ENCODE measurements at regions not wholly inside any gene's neighbourhood (a gene's known extent, or its start where the extent isn't known, plus 50 kb on each side); places are given as distances from the start of the nearest gene placed in this dataset.

DNA sequence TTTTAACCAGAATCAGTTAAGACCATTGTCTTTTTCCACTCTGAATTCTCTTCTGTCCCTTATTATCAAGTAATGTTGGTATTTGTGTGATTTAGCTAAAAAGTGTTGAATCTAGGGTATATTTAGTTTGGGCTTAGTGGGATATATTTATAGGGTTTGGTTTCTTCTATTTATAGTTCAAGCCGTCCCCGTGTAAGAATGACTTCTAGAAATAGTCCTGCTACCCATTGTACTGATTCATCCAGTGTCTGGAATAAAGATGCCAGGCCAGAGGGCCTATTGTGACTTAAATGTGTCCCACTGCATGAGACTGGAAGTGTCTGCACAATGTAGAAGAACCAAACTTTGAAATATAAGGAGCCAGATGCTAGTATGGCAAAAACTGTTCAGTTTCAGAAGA lies 364.8 kb downstream of the TNS1 start:
- no peaks in the 10 kb centered on the region for H3K4me1 Mint-ChIP-seq
- no peaks in the 10 kb centered on the region for H3K27me3 Mint-ChIP-seq
- ATAC-seq: no peak
- no peak overlapping the region for H3K4me3 Mint-ChIP-seq
- DNase-seq: no peak
- no peak overlapping the region for H3K27ac Mint-ChIP-seq
- H3K36me3 Mint-ChIP-seq (ENCODE audit: low read depth): peaks cover 3% of the 10 kb centered on the region
- no peaks in the 10 kb centered on the region for H3K9me3 ChIP-seq (ENCODE audit: control insufficient read depth, low read length, poor library complexity, severe bottlenecking)

DNA sequence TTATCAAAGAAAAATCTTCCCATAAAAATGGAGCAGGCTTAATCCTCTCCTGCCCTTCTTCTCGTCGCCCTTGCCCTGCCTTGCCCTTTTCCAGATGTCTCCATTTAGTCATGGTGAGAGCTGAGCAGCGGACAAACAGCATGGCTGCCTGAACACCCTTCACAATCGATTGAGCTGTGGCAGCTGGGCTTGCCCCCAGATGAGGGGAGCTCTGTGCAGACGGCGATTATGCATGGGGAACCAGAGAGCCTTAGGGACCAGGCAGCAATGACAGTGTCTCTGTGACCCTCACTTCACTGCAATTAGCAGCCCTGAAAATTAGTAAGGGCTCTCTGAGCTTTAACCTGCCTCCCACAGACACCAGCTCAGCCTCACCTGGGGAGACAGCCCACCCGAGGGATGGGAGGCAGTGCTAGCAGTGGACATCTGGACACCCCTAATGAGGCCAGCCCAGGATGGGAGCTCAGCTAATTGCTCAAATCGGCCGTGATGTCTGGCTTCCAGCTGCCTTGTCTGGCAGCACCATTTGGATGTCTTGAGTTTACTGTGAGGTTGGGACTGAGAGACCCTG lies 365.7 kb downstream of the TNS1 start:
- Mint-ChIP-seq H3K27me3 (no peaks in the 10 kb centered on the region), H3K36me3 (ENCODE audit: low read depth) (peaks cover 3% of the 10 kb centered on the region), H3K4me1 (no peaks in the 10 kb centered on the region), H3K27ac (no peak overlapping the region), H3K4me3 (no peak overlapping the region)
- no peak for ATAC-seq
- DNase-seq: no peak
- H3K9me3 ChIP-seq (ENCODE audit: control insufficient read depth, low read length, poor library complexity, severe bottlenecking): no peaks in the 10 kb centered on the region

DNA sequence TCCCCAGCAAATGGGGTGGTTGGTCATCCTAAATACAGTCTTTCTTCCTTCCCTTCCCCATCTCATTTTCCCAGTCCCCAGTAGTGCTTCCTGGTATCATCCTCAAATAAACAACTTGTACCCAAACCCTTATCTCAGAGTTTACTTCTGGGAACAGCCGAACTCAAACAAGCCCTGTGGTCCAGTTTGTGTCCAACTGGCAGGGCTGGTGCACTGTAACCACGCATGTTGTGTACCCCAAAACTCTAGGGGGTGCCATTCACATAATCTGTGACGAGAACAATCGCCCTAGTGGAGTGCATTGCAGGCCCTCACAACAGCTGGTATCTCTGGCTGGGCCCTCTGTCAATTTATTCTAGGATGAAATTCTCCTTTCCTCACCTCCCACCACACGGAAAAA lies 366.2 kb downstream of the TNS1 start:
- Mint-ChIP-seq H3K27me3 (no peaks in the 10 kb centered on the region), H3K36me3 (ENCODE audit: low read depth) (peaks cover 3% of the 10 kb centered on the region), H3K27ac (no peak overlapping the region), H3K4me1 (no peaks in the 10 kb centered on the region), H3K4me3 (no peak overlapping the region)
- no peaks in the 10 kb centered on the region for H3K9me3 ChIP-seq (ENCODE audit: control insufficient read depth, low read length, poor library complexity, severe bottlenecking)
- DNase-seq (no peak), ATAC-seq (no peak)

DNA sequence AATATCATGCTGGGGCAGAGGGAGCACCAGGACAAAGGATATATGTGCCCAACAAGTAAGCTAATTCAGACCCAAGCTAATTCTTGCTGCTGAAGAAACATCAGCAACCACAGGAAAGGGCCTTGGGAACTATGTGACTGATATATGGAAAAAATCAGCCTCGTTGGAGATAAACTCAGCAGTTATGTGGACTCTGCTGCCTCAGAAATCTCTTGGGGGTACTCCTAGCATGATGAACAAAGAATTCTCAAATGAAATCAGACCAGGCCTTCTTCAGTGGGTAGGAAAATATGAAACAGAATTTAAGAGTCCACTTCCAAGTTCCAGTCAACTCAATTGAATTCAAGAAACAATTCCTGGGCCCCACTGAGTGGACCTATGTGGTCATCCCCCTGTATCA lies 367.9 kb downstream of the TNS1 start:
- H3K9me3 ChIP-seq (ENCODE audit: control insufficient read depth, low read length, poor library complexity, severe bottlenecking): no peaks in the 10 kb centered on the region
- H3K27ac Mint-ChIP-seq: no peak overlapping the region
- DNase-seq (no peak), ATAC-seq (no peak)
- peaks cover 3% of the 10 kb centered on the region for H3K36me3 Mint-ChIP-seq (ENCODE audit: low read depth)
- H3K4me3 Mint-ChIP-seq: no peak overlapping the region
- H3K4me1 Mint-ChIP-seq: no peaks in the 10 kb centered on the region
- no peaks in the 10 kb centered on the region for H3K27me3 Mint-ChIP-seq

DNA sequence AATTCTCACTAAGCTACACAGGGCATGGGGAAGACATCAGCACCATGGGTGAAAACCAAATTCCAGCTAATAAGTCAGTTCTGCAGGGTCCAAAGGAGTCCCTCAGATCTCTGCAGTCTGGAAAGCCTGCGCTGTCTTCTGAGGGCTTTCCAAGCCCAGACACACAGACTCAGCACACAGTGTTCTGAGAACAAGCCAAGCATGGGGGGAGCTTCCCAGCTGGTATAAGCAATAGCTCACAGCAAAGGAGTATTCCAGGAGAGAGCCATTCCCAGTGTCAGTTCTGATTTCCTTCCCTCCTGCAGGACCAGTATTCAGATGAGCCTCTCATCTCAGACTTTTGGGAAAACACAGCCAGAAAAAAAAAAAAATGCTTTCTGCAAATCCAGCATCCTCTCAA lies 370.8 kb downstream of the TNS1 start:
- no peaks in the 10 kb centered on the region for H3K27me3 Mint-ChIP-seq
- H3K36me3 Mint-ChIP-seq (ENCODE audit: low read depth): peaks cover 6% of the 10 kb centered on the region
- H3K4me1 Mint-ChIP-seq: no peaks in the 10 kb centered on the region
- no peaks in the 10 kb centered on the region for H3K9me3 ChIP-seq (ENCODE audit: control insufficient read depth, low read length, poor library complexity, severe bottlenecking)
- no peak overlapping the region for H3K4me3 Mint-ChIP-seq
- no peak overlapping the region for H3K27ac Mint-ChIP-seq
- DNase-seq (no peak), ATAC-seq (no peak)

DNA sequence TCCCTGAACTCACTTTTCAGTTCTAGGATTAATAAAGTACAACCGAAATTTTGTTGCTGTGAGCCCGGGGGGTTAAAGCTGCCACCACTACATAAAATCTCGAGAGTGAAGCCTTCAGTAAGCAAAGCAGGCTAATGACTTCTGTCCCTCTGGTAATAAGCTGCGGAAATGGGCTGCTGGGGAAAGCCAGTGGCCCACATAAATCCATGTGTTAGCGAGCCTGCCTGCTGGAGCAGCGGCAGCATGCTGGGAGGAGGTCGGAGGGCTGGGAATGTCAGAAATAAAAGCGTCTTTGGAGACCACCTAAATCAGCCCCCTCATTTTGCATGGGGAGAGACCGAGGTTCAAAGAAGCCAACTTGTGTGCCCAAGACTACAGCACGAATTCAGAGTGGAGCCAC lies 371.7 kb downstream of the TNS1 start:
- Mint-ChIP-seq H3K27me3 (no peaks in the 10 kb centered on the region), H3K36me3 (ENCODE audit: low read depth) (peaks cover 6% of the 10 kb centered on the region), H3K27ac (no peak overlapping the region), H3K4me1 (no peaks in the 10 kb centered on the region), H3K4me3 (no peak overlapping the region)
- DNase-seq (no peak), ATAC-seq (no peak)
- H3K9me3 ChIP-seq (ENCODE audit: control insufficient read depth, low read length, poor library complexity, severe bottlenecking): no peaks in the 10 kb centered on the region

DNA sequence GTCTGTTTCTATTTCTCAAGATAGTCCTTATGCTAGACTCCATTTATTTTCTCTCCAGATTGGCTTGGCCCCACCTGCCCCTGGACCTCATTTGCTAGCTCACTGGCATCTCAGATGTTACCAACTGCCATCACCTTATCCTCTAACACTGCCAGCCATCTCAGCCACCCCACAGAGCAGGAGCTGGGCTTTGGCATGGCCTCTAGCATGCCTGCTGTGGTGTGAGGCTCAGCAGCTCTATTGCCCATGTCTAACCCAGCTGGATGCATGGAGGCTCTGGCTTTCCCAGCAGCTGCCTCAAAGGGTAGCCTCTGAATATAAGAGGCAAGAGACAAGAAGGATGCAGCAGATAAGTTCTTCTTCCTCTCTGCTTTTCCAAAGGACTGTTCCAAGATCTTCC lies 373.4 kb downstream of the TNS1 start:
- DNase-seq (no peak), ATAC-seq (no peak)
- Mint-ChIP-seq H3K27ac (no peak overlapping the region), H3K4me3 (no peak overlapping the region), H3K36me3 (ENCODE audit: low read depth) (peaks cover 5% of the 10 kb centered on the region), H3K27me3 (no peaks in the 10 kb centered on the region), H3K4me1 (no peaks in the 10 kb centered on the region)
- no peaks in the 10 kb centered on the region for H3K9me3 ChIP-seq (ENCODE audit: control insufficient read depth, low read length, poor library complexity, severe bottlenecking)

DNA sequence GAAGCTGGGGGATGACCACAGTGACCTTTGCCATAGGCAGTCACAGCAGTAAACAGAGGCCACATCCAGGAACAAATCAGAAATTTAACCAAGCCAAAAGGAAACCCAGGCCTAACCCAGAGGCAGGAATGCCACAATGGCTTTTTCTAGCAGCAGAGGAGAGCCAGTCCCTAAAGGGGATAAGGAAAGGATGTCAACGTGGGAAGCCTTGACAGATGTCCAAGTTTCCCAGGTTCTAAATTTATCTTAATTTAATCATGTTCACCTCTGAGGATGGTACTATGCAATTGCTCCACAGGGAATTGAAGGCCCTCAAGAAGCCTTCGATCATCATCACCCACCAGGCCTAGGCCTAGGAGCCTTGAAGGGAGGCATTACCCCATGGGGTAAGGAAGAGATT lies 374.7 kb downstream of the TNS1 start:
- no peak overlapping the region for H3K27ac Mint-ChIP-seq
- H3K4me3 Mint-ChIP-seq: no peak overlapping the region

DNA sequence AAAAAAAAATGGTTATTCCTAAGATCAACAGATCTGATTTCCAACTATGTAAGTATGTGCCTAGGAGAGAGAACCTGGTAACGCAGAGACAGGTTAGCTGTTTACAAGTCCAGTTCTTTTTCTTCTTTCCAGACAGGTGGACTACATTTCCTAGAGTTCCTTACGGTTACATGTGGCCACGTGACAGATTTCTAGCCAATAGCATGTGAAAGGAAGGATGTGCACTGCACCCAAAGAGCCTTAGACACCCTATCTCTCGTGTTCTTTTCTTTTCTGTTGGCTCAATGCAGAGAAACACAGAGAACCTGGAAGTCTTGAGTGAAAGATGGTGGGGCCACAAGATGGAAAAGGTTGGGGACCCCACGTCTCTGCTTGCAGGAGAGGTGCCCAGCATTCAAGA lies 375.9 kb downstream of the TNS1 start:
- no peaks in the 10 kb centered on the region for H3K4me1 Mint-ChIP-seq
- DNase-seq: no peak
- no peak overlapping the region for H3K27ac Mint-ChIP-seq
- H3K4me3 Mint-ChIP-seq: no peak overlapping the region
- no peaks in the 10 kb centered on the region for H3K27me3 Mint-ChIP-seq
- no peak for ATAC-seq
- H3K9me3 ChIP-seq (ENCODE audit: control insufficient read depth, low read length, poor library complexity, severe bottlenecking): no peaks in the 10 kb centered on the region
- peaks cover 3% of the 10 kb centered on the region for H3K36me3 Mint-ChIP-seq (ENCODE audit: low read depth)

More for the DNA sequence above, 374.7 kb downstream of the TNS1 start:
- ATAC-seq: no peak
- no peaks in the 10 kb centered on the region for H3K9me3 ChIP-seq (ENCODE audit: control insufficient read depth, low read length, poor library complexity, severe bottlenecking)
- Mint-ChIP-seq H3K36me3 (ENCODE audit: low read depth) (peaks cover 3% of the 10 kb centered on the region), H3K4me1 (no peaks in the 10 kb centered on the region), H3K27me3 (no peaks in the 10 kb centered on the region)
- no peak for DNase-seq

DNA sequence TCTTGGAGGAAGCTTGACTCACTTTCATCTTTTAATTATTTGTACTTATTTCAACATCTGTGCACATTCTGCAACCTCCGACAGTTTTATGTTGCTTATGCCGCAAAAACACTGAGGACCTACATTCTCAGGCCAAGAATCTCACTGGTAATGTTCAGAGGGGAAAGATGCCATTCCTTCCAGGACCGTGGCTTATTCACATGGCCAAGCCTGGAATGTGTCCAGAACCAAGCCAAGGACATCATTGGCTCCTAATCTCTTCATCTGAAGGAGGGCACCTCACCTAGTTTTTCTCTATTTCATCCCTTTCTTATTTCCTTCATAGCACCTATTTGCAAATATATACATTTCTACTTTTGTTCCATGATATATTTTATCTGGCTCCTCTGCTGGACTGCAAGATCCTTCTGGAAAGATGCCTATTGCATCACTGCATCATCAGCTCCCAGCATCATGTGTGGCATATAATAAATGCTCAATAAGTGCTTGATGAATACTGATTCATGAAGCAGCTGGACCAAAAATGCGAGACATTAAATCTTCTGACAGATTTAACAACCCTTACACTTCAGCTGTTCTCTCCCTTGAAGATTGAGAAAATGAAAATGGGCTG lies 377.1 kb downstream of the TNS1 start:
- no peak for DNase-seq
- Mint-ChIP-seq H3K4me1 (no peaks in the 10 kb centered on the region), H3K27me3 (no peaks in the 10 kb centered on the region), H3K27ac (no peak overlapping the region), H3K4me3 (no peak overlapping the region), H3K36me3 (ENCODE audit: low read depth) (peaks cover 3% of the 10 kb centered on the region)
- H3K9me3 ChIP-seq (ENCODE audit: control insufficient read depth, low read length, poor library complexity, severe bottlenecking): no peaks in the 10 kb centered on the region
- ATAC-seq: no peak

DNA sequence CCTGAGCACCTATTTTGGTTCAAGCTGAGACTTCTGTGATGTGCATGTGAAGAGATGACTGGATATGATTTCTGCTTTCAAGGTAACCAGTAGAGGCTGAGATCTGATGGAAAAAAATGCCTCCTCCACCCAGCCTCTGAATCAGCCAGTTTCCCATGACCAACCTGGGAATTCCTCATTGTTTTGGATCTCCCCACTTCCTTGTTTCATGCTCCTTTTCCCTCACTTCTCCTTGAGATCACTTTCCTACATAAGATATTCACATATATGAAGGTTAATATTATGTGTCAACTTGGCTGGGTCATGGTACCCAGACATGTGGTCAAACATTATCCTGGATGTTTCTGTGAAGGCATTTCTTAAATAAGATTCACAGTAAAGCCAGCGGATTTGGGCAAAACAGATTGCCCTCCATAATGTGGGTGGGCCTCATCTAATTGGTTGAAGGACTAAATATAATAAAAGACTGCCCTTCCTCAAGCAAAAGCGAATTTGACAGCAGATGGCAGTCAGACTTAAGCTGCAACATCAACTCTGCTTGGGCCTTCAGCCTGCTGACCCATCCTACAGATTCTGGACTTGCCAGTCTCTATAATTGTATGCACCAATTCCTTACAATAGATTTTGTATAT lies 379.4 kb downstream of the TNS1 start:
- H3K27me3 Mint-ChIP-seq: no peaks in the 10 kb centered on the region
- H3K4me3 Mint-ChIP-seq: no peak overlapping the region
- H3K9me3 ChIP-seq (ENCODE audit: control insufficient read depth, low read length, poor library complexity, severe bottlenecking): no peaks in the 10 kb centered on the region
- DNase-seq: no peak
- no peak overlapping the region for H3K27ac Mint-ChIP-seq
- no peak for ATAC-seq
- no peaks in the 10 kb centered on the region for H3K36me3 Mint-ChIP-seq (ENCODE audit: low read depth)
- no peaks in the 10 kb centered on the region for H3K4me1 Mint-ChIP-seq

DNA sequence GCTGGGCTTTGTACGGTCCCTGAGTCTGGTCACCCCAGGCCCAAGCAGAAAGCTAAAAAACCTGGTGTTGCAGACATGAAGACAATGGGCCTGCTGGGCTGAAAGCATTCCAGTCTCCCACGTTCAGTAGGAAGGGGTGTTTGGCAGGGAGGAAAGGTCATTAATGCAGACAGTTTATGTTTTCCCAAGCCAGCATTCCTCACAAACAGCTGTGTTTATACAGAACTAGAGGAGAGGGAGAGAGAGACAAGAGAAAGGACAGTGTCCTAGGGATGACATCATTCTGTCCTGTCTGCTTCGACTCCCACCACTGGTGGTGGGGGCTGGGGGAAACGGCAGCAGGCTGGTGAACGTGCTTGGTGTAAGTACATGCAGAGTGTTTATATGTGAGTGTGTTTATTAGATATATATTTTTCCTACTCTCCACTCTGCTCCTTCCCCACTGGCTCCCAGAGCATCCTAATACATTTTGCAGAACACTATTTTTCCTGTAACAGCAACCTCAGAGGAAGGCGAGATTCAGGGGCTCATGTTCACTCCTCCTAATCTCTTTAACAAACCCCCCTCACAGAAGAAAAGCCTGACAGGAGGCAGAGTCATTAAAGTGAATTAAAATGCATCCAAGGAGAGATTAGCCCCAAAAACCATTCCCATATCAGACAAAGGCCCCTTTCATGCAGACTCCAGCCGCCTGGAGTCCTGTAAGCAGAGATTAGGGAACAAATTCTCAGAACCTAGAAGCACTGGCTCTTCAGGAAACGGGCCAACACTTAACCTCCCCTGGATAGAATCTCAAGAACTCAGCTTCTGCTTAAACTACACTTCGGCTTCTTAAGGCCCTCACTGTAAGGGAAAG lies 380.4 kb downstream of the TNS1 start:
- no peaks in the 10 kb centered on the region for H3K9me3 ChIP-seq (ENCODE audit: control insufficient read depth, low read length, poor library complexity, severe bottlenecking)
- Mint-ChIP-seq H3K27me3 (no peaks in the 10 kb centered on the region), H3K36me3 (ENCODE audit: low read depth) (no peaks in the 10 kb centered on the region), H3K4me3 (no peak overlapping the region), H3K4me1 (no peaks in the 10 kb centered on the region), H3K27ac (no peak overlapping the region)
- ATAC-seq: no peak
- DNase-seq: no peak

DNA sequence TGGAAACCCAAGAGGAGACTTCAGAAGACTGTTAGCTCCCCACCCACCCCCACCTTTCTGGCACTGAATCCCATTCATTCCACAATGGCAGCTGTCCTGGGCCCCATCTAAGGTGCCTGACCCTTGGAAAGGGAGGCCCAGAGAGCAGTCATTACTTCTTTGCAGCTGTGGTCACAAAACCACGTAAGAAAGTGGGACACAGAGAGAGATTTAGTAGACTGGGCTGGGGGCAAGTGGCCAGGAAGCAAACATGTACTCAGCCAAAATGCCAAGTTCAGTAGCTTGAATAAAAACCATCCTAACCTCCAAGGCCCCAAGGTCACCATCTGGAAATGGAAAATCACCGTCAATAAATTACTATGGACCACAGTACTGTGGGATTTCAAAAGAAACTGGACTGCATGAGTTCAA lies 381.4 kb downstream of the TNS1 start:
- no peaks in the 10 kb centered on the region for H3K36me3 Mint-ChIP-seq (ENCODE audit: low read depth)
- no peaks in the 10 kb centered on the region for H3K27me3 Mint-ChIP-seq
- no peak for ATAC-seq
- H3K4me3 Mint-ChIP-seq: no peak overlapping the region
- no peak overlapping the region for H3K27ac Mint-ChIP-seq
- H3K9me3 ChIP-seq (ENCODE audit: control insufficient read depth, low read length, poor library complexity, severe bottlenecking): no peaks in the 10 kb centered on the region
- DNase-seq: no peak
- no peaks in the 10 kb centered on the region for H3K4me1 Mint-ChIP-seq
